K562 (cell line): ENCODE measurements at regions not wholly inside any gene's neighbourhood (a gene's known extent, or its start where the extent isn't known, plus 50 kb on each side); places are given as distances from the start of the nearest gene placed in this dataset.

Experiments used
- ATAC-seq: fragments of 200-7000 bp; cut with Tn5 transposase; 3 replicates; pipeline ENCODE4 v1.9.1; 2020; ENCODE audit warnings: moderate library complexity
- BruUV-seq: library from RNA; stranded (reverse); fragments of 400-500 nt; replicated peaks from 2 replicates; lab custom pipeline; 2021; lab: Mats Ljungman, UMichigan
- CTCF ChIA-PET: fragments of 300-600 bp; formaldehyde crosslinking; extraction: SDS; loops from one replicate; lab custom pipeline; 2021; ENCODE audit warnings: low intra/inter-chr PET ratio; lab: Yijun Ruan, JAX
- POLR2A ChIA-PET: fragments of 300-600, 350-650 bp; sonication (Branson Sonifier 250); formaldehyde crosslinking; extraction: SDS; loops from one replicate; lab custom pipeline; 2021; ENCODE audit warnings: antibody characterized with exemption, inconsistent platforms; lab: Yijun Ruan, JAX
- DNase-seq, 4 experiments: peaks; one replicate each; pipeline versions ENCODE4 v3.0.0 to v3.0.0-alpha.2; 2011 to 2018; ENCODE audit warnings: low spot score in 3 of 4, mixed read lengths in 3 of 4; ENCODE audit errors: extremely low read depth in 1 of 4
- FAIRE-seq: peaks from 2 replicates; lab custom pipeline; 2011; peaks lifted over from hg19 to GRCh38; lab: Jason Lieb, UNC
- H2AFZ ChIP-seq: 2 replicates; pipeline ENCODE4 v1.6.0; 2011; ENCODE audit warnings: low read depth, low read length, control low read depth, inconsistent platforms
- H3K27ac ChIP-seq: fragments of 200-600 bp; 3 replicates; pipeline ENCODE4 v1.8.0; 2011; ENCODE audit warnings: low read depth, mild to moderate bottlenecking, control low read depth, inconsistent platforms, low read length, moderate library complexity, mixed read lengths; ENCODE audit errors: extremely low read depth
- H3K27me3 ChIP-seq, 2 experiments: fragments of 300-600 bp in 1 of 2; 2 replicates in 1 of 2; 3 replicates in 1 of 2; pipeline versions ENCODE4 v1.6.0 to v1.8.0; 2011; ENCODE audit warnings: inconsistent platforms in 2 of 2, low read length in 2 of 2, mild to moderate bottlenecking in 1 of 2, mixed read lengths in 1 of 2, moderate library complexity in 1 of 2; ENCODE audit not compliant: control insufficient read depth in 2 of 2, insufficient read depth in 2 of 2
- H3K36me3 ChIP-seq: fragments of 300-600 bp; 3 replicates; pipeline ENCODE4 v1.8.0; 2011; ENCODE audit warnings: mild to moderate bottlenecking, low read length, inconsistent platforms; ENCODE audit not compliant: control insufficient read depth, insufficient read depth
- H3K4me1 ChIP-seq, 2 experiments: fragments of 200-600 bp in 1 of 2; replicated peaks in 1 of 2; 2 replicates in 1 of 2; 3 replicates in 1 of 2; pipeline versions ENCODE4 v1.5.1 to v1.8.0; 2011; ENCODE audit warnings: inconsistent platforms in 2 of 2, low read length in 2 of 2, mild to moderate bottlenecking in 1 of 2, mixed read lengths in 1 of 2, moderate library complexity in 1 of 2; ENCODE audit not compliant: control insufficient read depth in 2 of 2, insufficient read depth in 2 of 2
- H3K4me2 ChIP-seq: 2 replicates; pipeline ENCODE4 v1.6.1; 2011; ENCODE audit warnings: low read length, control low read depth, inconsistent platforms, mixed read lengths; ENCODE audit not compliant: insufficient read depth
- H3K4me3 ChIP-seq: fragments of 200-600 bp; sonication (generic), shearing (Covaris generic); 2 replicates; pipeline ENCODE4 v1.5.1; 2016; ENCODE audit warnings: control low read depth, inconsistent platforms
- H3K79me2 ChIP-seq: fragments of 200-600 bp; 3 replicates; pipeline ENCODE4 v1.8.0; 2011; ENCODE audit warnings: low read length, inconsistent platforms; ENCODE audit not compliant: control insufficient read depth, insufficient read depth
- H3K9ac ChIP-seq, 2 experiments: 2 replicates each; pipeline versions ENCODE4 v1.6.0 to v1.6.1; 2011; ENCODE audit warnings: low read depth in 2 of 2, low read length in 2 of 2, control low read depth in 1 of 2, inconsistent platforms in 1 of 2, mild to moderate bottlenecking in 1 of 2, mixed read lengths in 1 of 2; ENCODE audit not compliant: insufficient read depth in 1 of 2
- H3K9me1 ChIP-seq: one replicate; pipeline ENCODE4 v1.6.0; 2011; ENCODE audit warnings: inconsistent platforms, mild to moderate bottlenecking, low read length, moderate library complexity; ENCODE audit not compliant: control insufficient read depth, insufficient read depth
- H3K9me3 ChIP-seq: replicated peaks from 2 replicates; pipeline ENCODE4 v1.5.1; 2011; ENCODE audit warnings: low read depth, low read length, inconsistent platforms; ENCODE audit not compliant: control insufficient read depth, insufficient read depth
- H4K20me1 ChIP-seq: replicated peaks from 2 replicates; pipeline ENCODE4 v1.6.1; 2011; ENCODE audit warnings: low read length, inconsistent platforms, mixed read lengths; ENCODE audit not compliant: control insufficient read depth, insufficient read depth
- ARID1B ChIP-seq: fragments of 450-650 bp; IDR thresholded peaks from 2 replicates; pipeline ENCODE4 v1.6.1; 2016; ENCODE audit warnings: antibody characterized with exemption, mild to moderate bottlenecking, inconsistent platforms
- CEBPB ChIP-seq: fragments of 450-650 bp; IDR thresholded peaks from 2 replicates; pipeline ENCODE4 v1.6.1; 2016; ENCODE audit warnings: missing genetic modification characterization, missing compliant biosample characterization
- CTBP1 ChIP-seq: fragments of 450-650 bp; IDR thresholded peaks from 2 replicates; pipeline ENCODE4 v1.6.1; 2016; ENCODE audit warnings: borderline replicate concordance
- DDX20 ChIP-seq: fragments of 450-650 bp; IDR thresholded peaks from 2 replicates; pipeline ENCODE4 v1.6.1; 2016; ENCODE audit warnings: missing genetic modification characterization, low read depth, mild to moderate bottlenecking, missing compliant biosample characterization, moderate library complexity
- DPF2 ChIP-seq: fragments of 450-650 bp; IDR thresholded peaks from 2 replicates; pipeline ENCODE4 v1.6.1; 2016
- GABPA ChIP-seq: fragments of 200-800 bp; sonication (Bioruptor generic); conservative IDR thresholded peaks from 2 replicates; pipeline ENCODE4 v1.6.1; 2016; ENCODE audit warnings: low read depth, missing genetic modification characterization, missing compliant biosample characterization
- HEY1 ChIP-seq: fragments of 250-450 bp; sonication (Bioruptor Pico); IDR thresholded peaks from 2 replicates; pipeline ENCODE4 v1.5.0; 2020; ENCODE audit warnings: mild to moderate bottlenecking, moderate library complexity, borderline replicate concordance
- ILF3 ChIP-seq: fragments of 450-650 bp; IDR thresholded peaks from 2 replicates; pipeline ENCODE4 v1.6.1; 2018; ENCODE audit warnings: antibody characterized with exemption, mild to moderate bottlenecking, moderate library complexity, borderline replicate concordance
- JUND ChIP-seq, 2 experiments: IDR thresholded peaks; 2 replicates in 1 of 2; 3 replicates in 1 of 2; pipeline ENCODE4 v1.6.1; 2011; ENCODE audit warnings: borderline replicate concordance in 2 of 2, low read depth in 2 of 2, low read length in 2 of 2, improper control_type of control experiment in 1 of 2, missing biosample characterization in 1 of 2, missing genetic modification characterization in 1 of 2, missing genetic modification reagents in 1 of 2
- NFATC3 ChIP-seq: fragments of 450-650 bp; IDR thresholded peaks from 2 replicates; pipeline ENCODE4 v1.6.1; 2017; ENCODE audit warnings: mild to moderate bottlenecking
- NFRKB ChIP-seq: fragments of 450-650 bp; IDR thresholded peaks from 2 replicates; pipeline ENCODE4 v1.6.1; 2016; ENCODE audit warnings: low read depth
- OTX1 ChIP-seq: fragments of 450-650 bp; formaldehyde crosslinking; IDR thresholded peaks from 2 replicates; pipeline ENCODE4 v1.4.0; 2022; ENCODE audit warnings: mild to moderate bottlenecking
- POLR2AphosphoS2 ChIP-seq: IDR thresholded peaks from 2 replicates; pipeline ENCODE4 v1.6.1; 2012; ENCODE audit warnings: low read length, improper control_type of control experiment
- SOX6 ChIP-seq: fragments of 450-650 bp; IDR thresholded peaks from 2 replicates; pipeline ENCODE4 v1.6.1; 2014; ENCODE audit warnings: mild to moderate bottlenecking
- SREBF2 ChIP-seq: sonication (generic); formaldehyde crosslinking; IDR thresholded peaks from 2 replicates; pipeline ENCODE4 v1.4.0; 2020; ENCODE audit warnings: mild to moderate bottlenecking, missing genetic modification reagents
- TRIM24 ChIP-seq, 2 experiments: fragments of 450-650 bp; IDR thresholded peaks; 2 replicates each; pipeline ENCODE4 v1.6.1; 2016
- ZNF584 ChIP-seq: fragments of 200-800 bp; sonication (Bioruptor generic); IDR thresholded peaks from 2 replicates; pipeline ENCODE4 v1.6.1; 2016; ENCODE audit warnings: low read depth, mild to moderate bottlenecking, missing genetic modification characterization, missing compliant biosample characterization
- WGBS: fragments of 100-300 bp; shearing (Covaris generic); methylation state at CpG from one replicate; pipeline ENCODE4 v1.1.6; 2016; ENCODE audit warnings: low coverage, mixed read lengths; ENCODE audit not compliant: insufficient coverage; ENCODE audit errors: missing lambda C conversion rate; 5-methylcytosine and 5-hydroxymethylcytosine counted together
- in situ Hi-C: fragments of 300-500 bp; cut with MboI; formaldehyde crosslinking; loops from 4 replicates; pipeline ENCODE4 v1.15.0; 2018; ENCODE audit warnings: inconsistent platforms, mixed read lengths
- intact Hi-C: fragments of 100-400 bp; cut with micrococcal nuclease; formaldehyde crosslinking; loops from 2 replicates; pipeline ENCODE4 v1.14.2; 2022
- TF ChIP-seq, protein P1 (sequence below): fragments of 450-650 bp; formaldehyde crosslinking; IDR thresholded peaks from 2 replicates; pipeline ENCODE4 v1.4.0; 2020; ENCODE audit warnings: mild to moderate bottlenecking, moderate library complexity
- TF ChIP-seq, protein P2 (sequence below): fragments of 450-650 bp; IDR thresholded peaks from 2 replicates; pipeline ENCODE4 v1.6.1; 2017; ENCODE audit warnings: antibody characterized with exemption
- TF ChIP-seq, protein P3 (sequence below): fragments of 450-650 bp; IDR thresholded peaks from 2 replicates; pipeline ENCODE4 v1.6.1; 2016; ENCODE audit warnings: missing biosample characterization, missing genetic modification characterization

DNA sequence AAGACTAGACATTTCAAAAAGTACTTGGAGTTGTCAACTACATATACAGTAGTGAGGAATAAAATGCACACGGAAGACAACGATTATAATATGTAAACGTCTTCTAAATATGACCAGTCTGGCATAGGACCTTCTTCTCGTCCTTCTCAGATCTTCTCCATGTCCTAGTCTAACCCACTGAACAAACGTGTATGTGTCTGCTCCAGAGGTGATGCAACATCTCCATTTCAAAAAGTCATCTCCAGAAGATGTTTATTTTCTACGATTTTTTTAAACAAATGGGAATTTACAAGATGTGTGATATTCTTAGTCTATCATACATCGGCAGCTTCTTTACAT, 89.9 kb downstream of the GPX5 start:
- CTCF ChIA-PET, result interaction anchor here (0.6 to 0.7 kb wide), 2 partner anchors 719 to 870 kb away, joined by 3 read pairs; no protein-coding TSS in a partner anchor
- TF ChIP-seq NFATC3 (0 out of 2 replicates have a peak, but pooled peaks have one; percentile 55), SREBF2 (CRISPR knock-in tag) (no peak), DPF2 (0 out of 2 replicates have a peak, but pooled peaks have one; percentile 6), POLR2AphosphoS2 (no peak), ZNF584 (CRISPR knock-in tag) (0 out of 2 replicates have a peak, but pooled peaks have one; percentile 26), OTX1 (CRISPR knock-in tag) (0 out of 2 replicates have a peak, but pooled peaks have one; percentile 40), ILF3 (no peak), GABPA (tag) (no peak), TRIM24 (IDR thresholded peaks at IDR 0.05) (peak in 1 of 2 experiments; percentile 10; a peak in 1 of 4 replicates), ARID1B (no peak), CEBPB (tag) (peak; percentile 98), JUND (IDR thresholded peaks at IDR 0.05; ENCODE audit: borderline replicate concordance, low read depth, low read length) (peak; percentile 68), JUND (tag; IDR thresholded peaks at IDR 0.05; ENCODE audit: borderline replicate concordance, low read depth, low read length) (no peak), DDX20 (tag) (peak; percentile 58), CTBP1 (no peak), NFRKB (0 out of 2 replicates have a peak, but pooled peaks have one; percentile 83), SOX6 (no peak), HEY1 (no peak)
- TF ChIP-seq, protein P1, sequence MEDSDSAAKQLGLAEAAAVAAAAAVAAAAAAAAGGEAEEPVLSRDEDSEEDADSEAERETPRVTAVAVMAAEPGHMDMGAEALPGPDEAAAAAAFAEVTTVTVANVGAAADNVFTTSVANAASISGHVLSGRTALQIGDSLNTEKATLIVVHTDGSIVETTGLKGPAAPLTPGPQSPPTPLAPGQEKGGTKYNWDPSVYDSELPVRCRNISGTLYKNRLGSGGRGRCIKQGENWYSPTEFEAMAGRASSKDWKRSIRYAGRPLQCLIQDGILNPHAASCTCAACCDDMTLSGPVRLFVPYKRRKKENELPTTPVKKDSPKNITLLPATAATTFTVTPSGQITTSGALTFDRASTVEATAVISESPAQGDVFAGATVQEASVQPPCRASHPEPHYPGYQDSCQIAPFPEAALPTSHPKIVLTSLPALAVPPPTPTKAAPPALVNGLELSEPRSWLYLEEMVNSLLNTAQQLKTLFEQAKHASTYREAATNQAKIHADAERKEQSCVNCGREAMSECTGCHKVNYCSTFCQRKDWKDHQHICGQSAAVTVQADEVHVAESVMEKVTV (CRISPR knock-in tag), result no peak
- TF ChIP-seq, protein P2, sequence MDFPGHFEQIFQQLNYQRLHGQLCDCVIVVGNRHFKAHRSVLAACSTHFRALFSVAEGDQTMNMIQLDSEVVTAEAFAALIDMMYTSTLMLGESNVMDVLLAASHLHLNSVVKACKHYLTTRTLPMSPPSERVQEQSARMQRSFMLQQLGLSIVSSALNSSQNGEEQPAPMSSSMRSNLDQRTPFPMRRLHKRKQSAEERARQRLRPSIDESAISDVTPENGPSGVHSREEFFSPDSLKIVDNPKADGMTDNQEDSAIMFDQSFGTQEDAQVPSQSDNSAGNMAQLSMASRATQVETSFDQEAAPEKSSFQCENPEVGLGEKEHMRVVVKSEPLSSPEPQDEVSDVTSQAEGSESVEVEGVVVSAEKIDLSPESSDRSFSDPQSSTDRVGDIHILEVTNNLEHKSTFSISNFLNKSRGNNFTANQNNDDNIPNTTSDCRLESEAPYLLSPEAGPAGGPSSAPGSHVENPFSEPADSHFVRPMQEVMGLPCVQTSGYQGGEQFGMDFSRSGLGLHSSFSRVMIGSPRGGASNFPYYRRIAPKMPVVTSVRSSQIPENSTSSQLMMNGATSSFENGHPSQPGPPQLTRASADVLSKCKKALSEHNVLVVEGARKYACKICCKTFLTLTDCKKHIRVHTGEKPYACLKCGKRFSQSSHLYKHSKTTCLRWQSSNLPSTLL, result peak; percentile 36; the same call in 1 of the 2 replicates
- TF ChIP-seq, protein P3, sequence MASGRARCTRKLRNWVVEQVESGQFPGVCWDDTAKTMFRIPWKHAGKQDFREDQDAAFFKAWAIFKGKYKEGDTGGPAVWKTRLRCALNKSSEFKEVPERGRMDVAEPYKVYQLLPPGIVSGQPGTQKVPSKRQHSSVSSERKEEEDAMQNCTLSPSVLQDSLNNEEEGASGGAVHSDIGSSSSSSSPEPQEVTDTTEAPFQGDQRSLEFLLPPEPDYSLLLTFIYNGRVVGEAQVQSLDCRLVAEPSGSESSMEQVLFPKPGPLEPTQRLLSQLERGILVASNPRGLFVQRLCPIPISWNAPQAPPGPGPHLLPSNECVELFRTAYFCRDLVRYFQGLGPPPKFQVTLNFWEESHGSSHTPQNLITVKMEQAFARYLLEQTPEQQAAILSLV (tag), result peak; percentile 74; the same call in 1 of the 2 replicates

More for the DNA sequence above, 89.9 kb downstream of the GPX5 start:
- peaks cover 13 to 24% of the 10 kb centered on the region in 2 experiments; a peak in 4 of 5 replicates for H3K4me1 ChIP-seq
- DNase-seq, result peak in 2 of 4 experiments; percentile 47 to 58
- POLR2A ChIA-PET, result interaction anchor here (0.6 to 2.2 kb wide), 22 partner anchors 9 to 725 kb away, joined by 3 to 16 read pairs (median 4); a partner anchor contains a TSS
- H3K79me2 ChIP-seq, result peaks cover 89% of the 10 kb centered on the region
- peak overlapping the region; percentile 44 for H3K4me3 ChIP-seq
- no peaks in the 10 kb centered on the region for H3K9me1 ChIP-seq
- H3K27me3 ChIP-seq, result no peaks in the 10 kb centered on the region
- under 1% methylated on average over 7 of the region's 7 CpGs for WGBS
- H3K4me2 ChIP-seq, result peak overlapping the region; percentile 84
- peaks cover 10% of the 10 kb centered on the region; the same call in 1 of the 2 replicates for H3K9me3 ChIP-seq
- peak overlapping the region; percentile 89 to 90 for H3K9ac ChIP-seq
- peak; percentile 44 for ATAC-seq
- H3K36me3 ChIP-seq, result peaks cover 30% of the 10 kb centered on the region
- BruUV-seq, result TSS peak; percentile 71
- FAIRE-seq, result peak; percentile 71
- intact Hi-C loops, result loop anchor here (10.0 kb wide), 1 partner anchor 391 kb away; the partner anchor contains the start of gene ZSCAN9
- H3K27ac ChIP-seq, result peak overlapping the region; percentile 86
- H4K20me1 ChIP-seq, result no peaks in the 10 kb centered on the region
- peak overlapping the region; percentile 86; the same call in 1 of the 2 replicates for H2AFZ ChIP-seq
- in situ Hi-C loops, result no loop called here
